Endothelial cell of umbilical vein (primary cell): ENCODE measurements at regions not wholly inside any gene's neighbourhood (a gene's known extent, or its start where the extent isn't known, plus 50 kb on each side); places are given as distances from the start of the nearest gene placed in this dataset.

Source experiments
- BruUV-seq: library from RNA; stranded (reverse); fragments of 400-500 nt; replicated peaks from 2 replicates; lab custom pipeline; 2021; lab: Mats Ljungman, UMichigan
- CTCF ChIA-PET: fragments of 300-600, 350-600 bp; sonication (Branson Sonifier 250); formaldehyde crosslinking; loops from one replicate; lab custom pipeline; 2021; ENCODE audit warnings: antibody characterized with exemption, inconsistent platforms; lab: Charles Lee
- POLR2A ChIA-PET: fragments of 300-600, 350-600 bp; sonication (Branson Sonifier 250); formaldehyde crosslinking; loops from one replicate; lab custom pipeline; 2021; ENCODE audit warnings: antibody characterized with exemption, inconsistent platforms; lab: Charles Lee
- DNase-seq: peaks from one replicate; pipeline ENCODE4 v3.0.0-alpha.2; 2011; ENCODE audit warnings: low read depth, low spot score
- FAIRE-seq: peaks from 2 replicates; lab custom pipeline; 2011; peaks lifted over from hg19 to GRCh38; lab: Jason Lieb, UNC
- H2AFZ ChIP-seq: 2 replicates; pipeline ENCODE4 v1.6.0; 2012; ENCODE audit warnings: low read depth, low read length, control low read depth, inconsistent platforms
- H3K27ac ChIP-seq: 2 replicates; pipeline ENCODE4 v1.5.1; 2011; ENCODE audit warnings: low read depth, mild to moderate bottlenecking, control low read depth, low read length, moderate library complexity; ENCODE audit not compliant: insufficient read depth
- H3K27me3 ChIP-seq, 2 experiments: 2 replicates each; pipeline versions ENCODE4 v1.6.0 to v1.6.1; 2011; ENCODE audit warnings: low read length in 2 of 2, mixed read lengths in 1 of 2; ENCODE audit not compliant: control insufficient read depth in 2 of 2, insufficient read depth in 2 of 2
- H3K36me3 ChIP-seq, 2 experiments: 2 replicates in 1 of 2; 3 replicates in 1 of 2; pipeline ENCODE4 v1.5.1; 2011; ENCODE audit warnings: low read length in 2 of 2, mild to moderate bottlenecking in 1 of 2, moderate library complexity in 1 of 2; ENCODE audit not compliant: control insufficient read depth in 2 of 2, insufficient read depth in 2 of 2; ENCODE audit errors: extremely low read depth in 1 of 2
- H3K4me1 ChIP-seq: 3 replicates; pipeline ENCODE4 v1.5.1; 2011; ENCODE audit warnings: mild to moderate bottlenecking, low read length; ENCODE audit not compliant: control insufficient read depth, insufficient read depth; ENCODE audit errors: extremely low read depth
- H3K4me2 ChIP-seq: 2 replicates; pipeline ENCODE4 v1.6.1; 2011; ENCODE audit warnings: low read length, control low read depth, mixed read lengths; ENCODE audit not compliant: insufficient read depth
- H3K4me3 ChIP-seq, 3 experiments: fragments of 200-600 bp in 1 of 3; sonication (generic), shearing (Covaris generic) in 1 of 3; replicated peaks in 1 of 3; 2 replicates each; pipeline ENCODE4 v1.5.1; 2011 to 2016; ENCODE audit warnings: control low read depth in 3 of 3, low read length in 3 of 3, mild to moderate bottlenecking in 2 of 3, inconsistent platforms in 1 of 3, low read depth in 1 of 3, moderate library complexity in 1 of 3; ENCODE audit not compliant: insufficient read depth in 1 of 3
- H3K79me2 ChIP-seq: 2 replicates; pipeline ENCODE4 v1.6.0; 2012; ENCODE audit warnings: low read length, inconsistent platforms; ENCODE audit not compliant: control insufficient read depth, insufficient read depth
- H3K9ac ChIP-seq: replicated peaks from 2 replicates; pipeline ENCODE3; 2011; ENCODE audit warnings: low read length, control low read depth; ENCODE audit not compliant: insufficient read depth; ENCODE audit errors: extremely low read depth
- H3K9me1 ChIP-seq: replicated peaks from 3 replicates; pipeline ENCODE4 v1.6.0; 2011; ENCODE audit warnings: mild to moderate bottlenecking, low read length; ENCODE audit not compliant: control insufficient read depth, insufficient read depth; ENCODE audit errors: extremely low read depth
- H3K9me3 ChIP-seq: replicated peaks from 2 replicates; pipeline ENCODE4 v1.5.1; 2012; ENCODE audit warnings: low read length, inconsistent platforms; ENCODE audit not compliant: control insufficient read depth, insufficient read depth
- H4K20me1 ChIP-seq: replicated peaks from 2 replicates; pipeline ENCODE3; 2011; ENCODE audit warnings: mild to moderate bottlenecking, low read length; ENCODE audit not compliant: control insufficient read depth, insufficient read depth; ENCODE audit errors: extremely low read depth
- CTCF ChIP-seq, 2 donors: IDR thresholded peaks; 1 replicate in 1 of 2; 2 replicates in 1 of 2; pipeline ENCODE4 v1.5.1; 2011; ENCODE audit warnings: low read length in 2 of 2, mild to moderate bottlenecking in 2 of 2, moderate library complexity in 2 of 2, control low read depth in 1 of 2, inconsistent platforms in 1 of 2, low read depth in 1 of 2; ENCODE audit not compliant: insufficient read depth in 1 of 2; ENCODE audit errors: extremely low read depth in 1 of 2
- EZH2 ChIP-seq: IDR thresholded peaks from 2 replicates; pipeline ENCODE4 v1.6.1; 2012; ENCODE audit warnings: borderline replicate concordance, low read depth, mild to moderate bottlenecking, moderate library complexity, low read length, inconsistent platforms; ENCODE audit not compliant: severe bottlenecking
- FOS ChIP-seq: IDR thresholded peaks from 2 replicates; pipeline ENCODE4 v1.6.1; 2011; ENCODE audit warnings: mild to moderate bottlenecking, low read length, moderate library complexity, borderline replicate concordance; ENCODE audit not compliant: insufficient read depth
- GATA2 ChIP-seq: IDR thresholded peaks from 2 replicates; pipeline ENCODE4 v1.7.0; 2011; ENCODE audit warnings: low read depth, mild to moderate bottlenecking, moderate library complexity, mixed read lengths, low read length; ENCODE audit not compliant: insufficient read length, insufficient read depth
- JUN ChIP-seq: IDR thresholded peaks from 2 replicates; pipeline ENCODE4 v1.6.1; 2011; ENCODE audit warnings: borderline replicate concordance, low read depth; ENCODE audit not compliant: insufficient read length, insufficient read depth
- MAX ChIP-seq: IDR thresholded peaks from 2 replicates; pipeline ENCODE4 v1.6.1; 2011; ENCODE audit not compliant: insufficient read depth, insufficient read length
- MYC ChIP-seq: IDR thresholded peaks from one replicate; pipeline ENCODE4 v1.6.1; 2011; ENCODE audit warnings: mild to moderate bottlenecking, low read depth, low read length
- POLR2A ChIP-seq: IDR thresholded peaks from 2 replicates; pipeline ENCODE4 v1.6.1; 2012; ENCODE audit warnings: low read depth, mild to moderate bottlenecking, control low read depth, low read length
- POLR2AphosphoS5 ChIP-seq: IDR thresholded peaks from 2 replicates; pipeline ENCODE4 v1.6.1; 2012; ENCODE audit warnings: low read depth, mild to moderate bottlenecking, control low read depth, low read length, moderate library complexity; ENCODE audit not compliant: insufficient read depth
- dilution Hi-C: fragments of 300-500 bp; cut with MboI; formaldehyde crosslinking; loops from one replicate; pipeline ENCODE4 v1.15.0; 2019; ENCODE audit warnings: low sequenced_read_pairs; ENCODE audit not compliant: extremely low pct_ligation_motif_present
- intact Hi-C: fragments of 100-400 bp; cut with micrococcal nuclease; formaldehyde crosslinking; loops from one replicate; pipeline ENCODE4 v1.10.0; 2022

- TF ChIP-seq JUN: no peak
- TF ChIP-seq POLR2A: no peak
- TF ChIP-seq FOS: no peak
- no peak for TF ChIP-seq MAX
- TF ChIP-seq EZH2: no peak
- TF ChIP-seq MYC: no peak
- TF ChIP-seq CTCF (IDR thresholded peaks at IDR 0.05; ENCODE audit: extremely low read depth in 1 of 2, insufficient read depth in 1 of 2, low read depth in 1 of 2, low read length in 2 of 2): no peak
- TF ChIP-seq POLR2AphosphoS5: no peak
- no peak for TF ChIP-seq GATA2
- intact Hi-C loops (no loop called here), dilution Hi-C loops (no loop called here)
- H3K4me2 ChIP-seq: no peak overlapping the region
- no peaks in the 10 kb centered on the region for H3K79me2 ChIP-seq
- no TSS peak for BruUV-seq
- H3K27me3 ChIP-seq: no peaks in the 10 kb centered on the region
- peaks cover 6% of the 10 kb centered on the region for H3K4me1 ChIP-seq
- no peak overlapping the region for H3K27ac ChIP-seq
- no peak overlapping the region for H3K9ac ChIP-seq
- no peak overlapping the region for H3K4me3 ChIP-seq
- no peaks in the 10 kb centered on the region for H4K20me1 ChIP-seq
- FAIRE-seq (no peak), DNase-seq (no peak)
- no peaks in the 10 kb centered on the region for H3K9me1 ChIP-seq
- POLR2A ChIA-PET: no interaction called here
- CTCF ChIA-PET: no interaction called here
- no peaks in the 10 kb centered on the region for H3K36me3 ChIP-seq
- no peaks in the 10 kb centered on the region for H3K9me3 ChIP-seq
- no peak overlapping the region for H2AFZ ChIP-seq
Measured at GRCh38 chr5:53397141-53397757, 83.2 kb upstream of the FST start.
